ENCODE measurements at regions not wholly inside any gene's neighbourhood (a gene's known extent, or its start where the extent isn't known, plus 50 kb on each side); places are given as distances from the start of the nearest gene placed in this dataset.
"Not testable (repeated sequence)": the region's sequence is repeated elsewhere in the genome, so short reads cannot be mapped to it uniquely, and the experiment has no call there.

GRCh38 chr10:21463436-21463835 lies 62.0 kb downstream of the SKIDA1 start:
- intact Hi-C loops (cut with DNase I): no loop called here
- no peak for DNase-seq (ENCODE audit: low spot score)

GRCh38 chr10:21458126-21458871 lies 67.2 kb downstream of the SKIDA1 start:
- intact Hi-C loops (cut with DNase I): no loop called here
- no peak for DNase-seq (ENCODE audit: low spot score)

GRCh38 chr10:21456160-21456559 lies 69.3 kb downstream of the SKIDA1 start:
- no peak for DNase-seq (ENCODE audit: low spot score)
- intact Hi-C loops (cut with DNase I): no loop called here

- intact Hi-C loops (cut with DNase I): no loop called here
Observed at GRCh38 chr10:21452203-21452602, 73.3 kb downstream of the SKIDA1 start.

GRCh38 chr10:21449288-21449966 lies 76.1 kb downstream of the SKIDA1 start:
- DNase-seq (ENCODE audit: low spot score): no peak
- intact Hi-C loops (cut with DNase I): no loop called here

More at GRCh38 chr10:21452203-21452602, 73.3 kb downstream of the SKIDA1 start:
- no peak for DNase-seq (ENCODE audit: low spot score)

GRCh38 chr10:21445163-21445562 lies 80.3 kb downstream of the SKIDA1 start:
- DNase-seq (ENCODE audit: low spot score): no peak
- intact Hi-C loops (cut with DNase I): no loop called here

- no peak for DNase-seq (ENCODE audit: low spot score)
- intact Hi-C loops (cut with DNase I): no loop called here
Observed at GRCh38 chr10:21441625-21442024, 83.9 kb downstream of the SKIDA1 start.

- DNase-seq (ENCODE audit: low spot score); intact Hi-C loops (cut with DNase I): not testable (repeated sequence)
Observed at GRCh38 chr10:21438914-21439313, 86.6 kb downstream of the SKIDA1 start.

GRCh38 chr10:21437770-21438382 lies 87.6 kb downstream of the SKIDA1 start:
- intact Hi-C loops (cut with DNase I): no loop called here

GRCh38 chr10:21432266-21432665 lies 93.2 kb downstream of the SKIDA1 start:
- DNase-seq (ENCODE audit: low spot score): no peak
- intact Hi-C loops (cut with DNase I): no loop called here

More at GRCh38 chr10:21437770-21438382, 87.6 kb downstream of the SKIDA1 start:
- no peak for DNase-seq (ENCODE audit: low spot score)

- no peak for DNase-seq (ENCODE audit: low spot score)
- intact Hi-C loops (cut with DNase I): no loop called here
Observed at GRCh38 chr10:21431799-21432198, 93.7 kb downstream of the SKIDA1 start.

- intact Hi-C loops (cut with DNase I): no loop called here
- DNase-seq (ENCODE audit: low spot score): no peak
Observed at GRCh38 chr10:21427804-21428481, 97.5 kb downstream of the SKIDA1 start.

- no peak for DNase-seq (ENCODE audit: low spot score)
- intact Hi-C loops (cut with DNase I): no loop called here
Observed at GRCh38 chr10:21424459-21424861, 101.0 kb downstream of the SKIDA1 start.

- DNase-seq (ENCODE audit: low spot score): no peak
- intact Hi-C loops (cut with DNase I): no loop called here
Observed at GRCh38 chr10:21423850-21424249, 101.6 kb downstream of the SKIDA1 start.

GRCh38 chr10:21423338-21423737 lies 102.1 kb downstream of the SKIDA1 start:
- DNase-seq (ENCODE audit: low spot score): no peak
- intact Hi-C loops (cut with DNase I): no loop called here

GRCh38 chr10:21421794-21422193 lies 103.7 kb downstream of the SKIDA1 start:
- intact Hi-C loops (cut with DNase I): no loop called here
- DNase-seq (ENCODE audit: low spot score): no peak

GRCh38 chr10:21421016-21421415 lies 104.5 kb downstream of the SKIDA1 start:
- intact Hi-C loops (cut with DNase I): no loop called here
- no peak for DNase-seq (ENCODE audit: low spot score)

GRCh38 chr10:21418981-21419576 lies 106.4 kb downstream of the SKIDA1 start:
- DNase-seq (ENCODE audit: low spot score); intact Hi-C loops (cut with DNase I): not testable (repeated sequence)

GRCh38 chr10:21417172-21417712 lies 108.2 kb downstream of the SKIDA1 start:
- no peak for DNase-seq (ENCODE audit: low spot score)
- intact Hi-C loops (cut with DNase I): no loop called here

- intact Hi-C loops (cut with DNase I): no loop called here
Observed at GRCh38 chr10:21413680-21414079, 111.8 kb downstream of the SKIDA1 start.

More at GRCh38 chr10:21413680-21414079, 111.8 kb downstream of the SKIDA1 start:
- no peak for DNase-seq (ENCODE audit: low spot score)
